HG03039 (cell line): ENCODE measurements at regions not wholly inside any gene's neighbourhood (a gene's known extent, or its start where the extent isn't known, plus 50 kb on each side); places are given as distances from the start of the nearest gene placed in this dataset.

Experiments
- ATAC-seq: cut with Tn5 transposase; IDR thresholded peaks from one replicate; pipeline ENCODE4 v1.9.1; 2021; ENCODE audit warnings: mild to moderate bottlenecking, moderate library complexity; ENCODE audit not compliant: unreplicated experiment

DNA sequence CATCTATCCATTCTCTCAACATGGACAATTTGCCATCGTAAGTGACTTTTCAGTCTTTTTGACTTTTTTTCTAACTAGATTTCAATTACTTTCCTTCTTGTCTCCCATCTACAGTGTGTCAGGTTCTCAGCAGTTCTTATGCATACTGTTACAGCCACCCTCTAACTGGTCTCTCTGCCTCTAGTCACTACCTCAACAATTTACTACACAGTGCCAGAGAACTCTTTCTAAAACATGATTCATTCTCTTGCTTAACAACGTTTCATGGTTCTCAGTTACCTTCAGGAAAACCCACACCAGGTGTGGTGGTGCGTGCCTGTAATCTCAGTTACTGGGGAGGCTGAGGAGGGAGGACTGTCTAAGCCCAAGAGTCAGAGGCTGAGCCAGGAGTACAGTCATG is 95.4 kb downstream of the DIPK2A start:
- ATAC-seq = no peak

DNA sequence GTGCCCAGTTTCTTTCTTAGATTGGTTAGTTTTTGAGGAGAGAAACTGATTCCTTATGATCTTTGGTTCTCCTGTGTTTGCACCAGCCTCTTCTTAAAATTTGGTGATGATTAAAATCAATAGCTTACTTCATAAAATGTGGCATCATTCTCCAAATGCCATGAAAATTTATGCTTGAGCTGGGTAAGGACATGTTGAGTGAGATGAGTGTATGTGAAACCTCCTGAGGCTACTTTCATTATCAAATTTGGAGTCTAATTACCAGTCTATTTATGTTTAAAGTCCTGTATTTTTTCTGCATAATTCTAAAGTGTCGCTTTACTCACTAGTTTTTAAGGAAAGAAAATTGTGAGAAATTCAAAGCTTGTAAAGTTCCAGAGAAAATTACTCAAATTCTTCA is 102.1 kb downstream of the DIPK2A start:
- ATAC-seq = no peak

DNA sequence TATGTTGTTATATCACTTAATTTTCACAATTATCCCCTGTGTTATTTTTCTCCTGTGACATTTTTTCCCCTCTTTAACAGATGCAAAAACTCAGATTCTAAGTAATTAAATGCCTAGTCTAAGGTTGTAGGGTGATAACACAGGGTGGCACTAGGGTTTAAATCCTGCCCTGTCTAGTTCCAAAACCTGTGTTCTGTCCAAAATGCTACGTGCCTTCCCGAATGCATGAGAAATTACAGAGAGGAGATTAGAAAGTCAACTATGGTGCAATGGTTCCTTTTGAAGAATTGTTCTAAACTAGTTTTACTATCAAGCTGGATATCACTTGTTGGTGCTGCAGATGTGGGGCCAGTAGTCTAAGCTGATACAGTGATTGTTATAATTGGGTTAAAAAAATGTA is 108.0 kb downstream of the DIPK2A start:
- no peak for ATAC-seq

DNA sequence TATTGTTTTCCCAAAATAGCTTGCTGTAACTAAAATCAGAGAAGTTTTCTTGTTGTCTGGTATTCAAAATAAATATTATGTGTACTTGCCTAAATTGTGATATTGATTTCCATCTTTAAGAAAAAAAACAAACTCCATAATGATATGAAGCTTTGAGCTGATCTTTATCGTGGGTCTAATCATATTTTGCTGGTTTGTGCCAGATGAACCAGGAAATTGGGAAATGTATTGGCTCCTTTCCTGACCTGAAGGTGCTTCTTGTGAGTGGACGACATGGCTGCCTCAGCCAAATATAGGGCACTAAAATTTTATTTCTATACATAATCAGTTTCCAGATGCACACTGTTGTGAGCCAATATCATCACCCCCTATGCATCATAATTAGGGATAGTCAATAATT is 113.3 kb downstream of the DIPK2A start:
- no peak for ATAC-seq

DNA sequence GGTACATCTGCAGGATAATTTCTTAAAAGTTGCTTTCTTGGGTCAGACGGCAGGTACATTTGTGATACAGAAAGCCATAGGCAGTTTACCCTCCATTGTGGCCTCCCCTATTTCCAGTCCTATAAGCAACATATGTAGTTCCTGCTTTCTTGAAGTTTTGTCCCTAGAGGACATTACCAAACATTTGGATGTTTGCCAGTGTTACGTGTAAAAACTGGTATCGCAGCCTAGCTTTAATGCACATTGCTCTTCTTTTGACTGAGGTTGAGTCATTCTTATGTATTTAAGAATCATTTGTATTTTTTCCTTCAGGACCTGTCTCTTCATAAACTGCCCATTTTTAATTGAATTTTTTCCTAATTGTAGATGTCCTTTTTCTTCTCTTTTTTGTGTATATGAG is 114.3 kb downstream of the DIPK2A start:
- no peak for ATAC-seq

DNA sequence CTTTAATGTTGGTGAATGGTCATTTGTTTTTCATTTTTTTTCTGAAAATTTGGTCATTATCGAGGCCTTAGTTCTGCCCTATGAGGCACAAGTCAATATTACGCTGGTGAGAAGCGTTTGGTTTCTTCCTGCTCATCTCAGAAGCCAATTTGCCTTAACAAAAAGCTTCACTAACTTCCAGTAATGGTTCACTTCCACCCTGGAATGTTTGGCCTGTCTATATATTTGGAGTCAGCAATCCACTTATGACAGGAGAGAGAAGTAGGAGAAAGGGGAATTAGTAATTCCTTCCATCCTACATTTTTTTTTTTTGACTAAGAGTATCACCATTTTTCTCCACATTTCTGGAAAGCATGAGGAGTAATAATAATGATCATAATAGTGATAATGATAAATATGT is 124.4 kb downstream of the DIPK2A start:
- no peak for ATAC-seq

DNA sequence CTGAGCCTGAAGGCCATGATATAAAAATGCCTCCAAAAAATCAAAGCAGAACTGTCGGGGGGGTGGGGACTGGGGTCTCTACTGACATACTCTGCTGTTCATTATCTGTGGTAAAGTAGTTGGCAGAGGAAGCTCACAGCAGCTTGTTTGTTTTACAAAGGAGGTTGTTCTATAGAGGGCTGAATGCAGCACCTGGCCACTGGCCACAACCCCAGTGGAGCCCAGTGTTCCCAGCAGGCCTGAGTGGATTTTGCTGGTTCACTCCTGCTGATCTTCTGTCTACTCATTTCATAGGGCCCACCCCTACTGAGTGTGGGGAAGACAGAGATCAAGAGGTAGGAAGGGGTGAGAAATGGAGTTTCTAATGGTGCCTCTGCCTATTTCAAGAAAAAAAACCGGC is 125.5 kb downstream of the DIPK2A start:
- ATAC-seq = no peak

DNA sequence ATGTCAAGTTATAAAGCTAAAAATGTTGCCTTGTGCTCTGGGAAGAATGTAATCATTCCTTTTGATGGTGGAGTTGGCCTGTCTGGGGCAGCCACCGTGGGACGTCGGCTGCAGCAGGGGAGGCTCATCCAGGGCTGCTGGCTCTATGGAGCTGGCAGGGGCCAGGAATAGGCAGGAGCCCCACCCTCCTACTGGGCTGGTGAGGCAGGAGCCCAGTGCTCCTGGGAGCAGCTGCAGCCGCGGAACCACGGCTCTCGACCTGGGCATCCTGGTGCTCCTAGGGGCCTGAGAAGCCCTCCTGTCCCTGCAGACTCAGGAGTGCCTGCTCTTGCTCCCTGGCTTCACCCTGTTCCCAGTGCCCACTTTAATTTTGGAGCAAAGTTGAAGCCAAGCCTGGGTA is 127.1 kb downstream of the DIPK2A start:
- ATAC-seq = no peak

DNA sequence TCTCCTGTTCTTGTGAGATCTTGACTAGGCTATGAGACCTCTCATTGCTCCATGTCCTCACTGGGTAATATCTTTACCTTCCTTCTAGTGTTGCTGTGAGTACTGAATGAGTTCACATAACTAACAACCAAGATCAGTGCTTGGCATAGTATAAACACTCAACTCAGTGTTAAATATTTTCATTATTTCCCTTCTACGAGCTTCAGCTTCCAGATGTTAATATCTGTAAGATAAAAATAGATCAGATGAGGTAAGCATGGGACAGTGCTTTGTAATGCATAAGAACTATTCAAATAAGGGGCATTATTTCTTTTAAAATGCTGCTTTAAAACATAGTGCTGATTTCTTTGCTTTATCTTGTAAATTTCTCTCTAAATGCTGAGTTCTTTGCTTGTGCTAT is 130.8 kb downstream of the DIPK2A start:
- ATAC-seq = no peak

DNA sequence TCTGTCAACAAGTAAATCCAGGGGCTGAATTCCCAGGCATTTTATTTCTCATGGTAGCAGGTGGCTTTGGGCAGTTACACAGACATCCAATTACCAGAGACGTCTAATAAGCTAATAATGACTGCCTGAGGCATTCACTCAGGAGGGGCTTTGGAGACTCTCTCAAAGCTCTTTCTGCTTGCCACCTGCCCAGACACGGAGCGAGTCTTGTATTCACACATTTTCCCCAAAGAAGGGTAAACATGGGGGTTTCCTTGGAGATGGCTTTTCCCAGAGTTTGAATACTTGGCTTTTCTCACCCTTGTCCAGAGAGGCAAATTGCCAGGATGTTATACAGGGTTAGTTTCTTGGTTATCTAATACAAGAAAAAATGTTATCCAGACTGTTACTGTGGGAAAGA is 132.6 kb downstream of the DIPK2A start:
- no peak for ATAC-seq

DNA sequence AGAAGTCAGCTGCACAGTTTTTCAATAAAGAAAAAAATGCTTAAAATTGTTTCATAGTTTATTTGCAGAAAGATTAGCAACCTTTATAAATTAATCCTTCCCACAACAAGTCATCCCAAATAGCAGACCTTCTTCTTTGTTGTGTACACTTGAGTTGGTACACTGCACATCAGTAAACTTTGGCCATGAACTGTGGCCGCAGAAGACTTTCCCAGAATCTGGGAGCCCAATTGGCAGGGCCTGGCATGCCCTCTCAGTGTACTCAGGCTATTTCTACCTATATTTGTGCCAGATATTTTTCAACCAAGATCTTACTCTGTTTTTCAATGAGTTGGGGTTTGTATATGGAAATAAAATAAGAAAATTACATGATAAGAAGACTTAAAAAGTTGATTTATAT is 133.1 kb downstream of the DIPK2A start:
- no peak for ATAC-seq

DNA sequence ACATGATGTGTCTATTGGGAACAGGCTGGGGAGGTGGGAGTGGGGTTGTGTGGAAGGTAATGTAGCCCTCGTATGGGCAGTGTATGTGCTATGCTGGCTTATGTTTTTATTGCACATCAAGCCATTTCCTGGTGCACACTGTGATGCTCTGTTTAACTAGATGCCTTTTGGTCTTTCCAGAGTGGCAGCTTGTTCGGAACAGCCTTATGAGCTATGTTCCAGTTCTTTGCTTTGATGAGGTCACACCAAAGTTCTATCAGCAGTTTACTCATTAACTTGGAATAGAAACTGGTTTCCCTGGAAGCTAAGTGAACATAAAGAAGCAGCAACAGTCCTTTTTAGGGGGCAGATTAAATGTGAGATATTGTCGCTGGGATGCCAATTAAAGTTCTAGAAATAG is 133.9 kb downstream of the DIPK2A start:
- no peak for ATAC-seq

DNA sequence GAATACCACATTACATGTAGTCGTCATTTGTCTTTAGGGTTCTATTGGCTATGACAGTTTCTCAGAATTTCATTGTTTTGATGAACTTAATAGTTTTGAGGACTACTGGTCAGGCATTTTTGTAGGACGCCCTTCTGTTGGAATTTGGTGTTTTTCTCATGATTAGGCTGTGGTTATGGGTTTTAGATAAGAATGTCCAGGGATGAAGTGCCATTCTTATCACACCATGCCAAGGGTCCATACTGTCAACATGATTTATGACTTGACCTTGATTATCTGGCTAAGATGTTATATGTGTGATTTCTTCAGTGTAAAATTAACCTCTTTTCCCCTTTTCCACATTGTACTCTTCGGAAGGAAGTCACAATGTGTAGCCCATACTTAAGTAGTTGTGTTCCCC is 135.3 kb downstream of the DIPK2A start:
- ATAC-seq = no peak

DNA sequence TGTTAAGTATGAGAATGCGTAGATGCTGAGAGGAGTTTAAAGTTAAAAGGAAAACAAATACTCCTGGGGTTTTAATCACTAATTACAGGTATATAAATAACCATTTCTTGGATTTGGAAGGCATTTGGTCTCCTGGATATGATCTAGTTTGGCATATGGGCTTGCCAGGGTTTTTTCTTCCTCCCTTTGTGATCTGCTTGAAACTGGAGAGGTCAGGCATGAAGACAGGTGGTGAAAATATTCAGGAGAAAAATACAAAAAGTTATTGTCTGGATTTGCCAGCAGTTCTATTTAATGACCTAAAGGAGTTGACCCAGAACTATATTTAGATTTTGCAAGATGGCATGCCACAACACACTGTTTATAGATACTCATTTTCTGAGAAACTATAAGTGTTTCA is 136.3 kb downstream of the DIPK2A start:
- ATAC-seq = no peak

DNA sequence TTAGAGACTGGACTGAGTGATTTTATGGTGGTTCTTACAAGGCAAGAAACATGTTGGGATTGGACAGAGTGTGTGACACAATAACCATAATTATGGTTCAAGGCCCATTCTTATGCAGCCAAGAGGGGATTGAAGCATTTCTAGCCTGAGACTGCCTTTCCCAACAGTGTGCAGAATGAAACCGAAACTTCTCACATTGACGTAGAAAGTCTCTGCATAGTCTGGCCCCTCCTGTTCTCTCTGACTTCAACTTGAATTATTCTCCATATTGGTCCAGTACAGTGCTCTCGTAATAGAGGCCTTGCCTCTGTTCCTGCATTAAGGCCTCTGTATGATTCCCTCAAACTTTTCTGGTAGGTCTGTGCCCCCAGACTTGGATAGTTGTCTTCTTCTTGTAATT is 138.3 kb downstream of the DIPK2A start:
- ATAC-seq = peak; percentile 99

DNA sequence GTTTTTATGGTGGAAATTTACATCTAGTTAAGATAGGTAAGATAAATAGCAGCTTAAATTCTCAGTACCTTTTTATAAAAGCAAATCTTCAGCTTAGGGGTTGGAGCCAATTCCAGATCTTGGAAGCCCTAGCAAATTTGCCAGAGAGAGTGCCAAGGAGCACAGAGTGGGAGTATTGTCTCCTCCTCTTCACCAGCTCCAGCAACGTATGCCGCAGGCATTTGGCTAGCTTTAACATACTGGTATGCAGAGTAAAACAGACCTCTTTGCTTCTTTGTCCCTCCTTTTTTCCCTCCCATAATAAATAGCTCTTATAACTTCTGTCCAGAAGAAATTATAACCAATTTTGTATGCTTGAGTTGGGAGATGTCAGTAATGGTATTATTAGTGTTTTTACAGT is 140.4 kb downstream of the DIPK2A start:
- ATAC-seq = no peak

DNA sequence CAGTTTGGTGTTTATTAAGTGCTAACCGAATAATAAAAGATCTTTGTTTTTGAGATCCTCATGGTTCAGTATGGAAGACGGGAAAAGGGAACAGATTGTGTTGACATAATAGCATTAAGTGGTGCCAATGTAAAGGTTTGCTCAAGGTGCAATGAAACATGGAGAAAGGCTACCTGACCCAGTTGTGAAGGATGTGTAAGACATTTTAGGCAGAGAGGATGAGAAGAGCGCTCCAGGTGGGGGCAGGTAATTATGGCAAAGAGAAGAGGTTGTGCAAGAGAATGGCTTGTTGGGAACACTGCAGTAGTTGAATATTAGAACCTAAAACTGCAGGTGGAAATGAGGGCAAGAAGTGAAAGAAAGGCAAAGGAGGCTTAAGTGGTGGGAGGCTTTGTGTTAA is 140.8 kb downstream of the DIPK2A start:
- no peak for ATAC-seq

DNA sequence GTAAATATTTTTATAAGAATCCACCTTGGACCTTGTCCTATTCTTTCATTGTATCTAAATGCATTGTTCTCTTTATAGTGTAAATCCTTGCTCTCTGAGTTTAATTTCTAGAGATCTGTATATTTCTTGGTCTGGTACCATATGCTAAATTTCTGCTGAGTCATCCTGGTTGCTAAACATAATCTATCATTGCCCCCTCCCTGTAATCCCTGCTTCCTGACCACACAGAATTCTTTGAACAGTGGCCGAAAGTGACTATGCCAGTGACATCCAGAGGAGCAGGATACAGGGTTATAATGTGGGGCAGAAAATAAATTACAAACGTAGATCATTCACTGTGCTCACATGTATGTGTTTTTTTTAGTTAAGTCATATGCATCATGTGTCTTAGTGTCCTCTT is 143.1 kb downstream of the DIPK2A start:
- no peak for ATAC-seq

DNA sequence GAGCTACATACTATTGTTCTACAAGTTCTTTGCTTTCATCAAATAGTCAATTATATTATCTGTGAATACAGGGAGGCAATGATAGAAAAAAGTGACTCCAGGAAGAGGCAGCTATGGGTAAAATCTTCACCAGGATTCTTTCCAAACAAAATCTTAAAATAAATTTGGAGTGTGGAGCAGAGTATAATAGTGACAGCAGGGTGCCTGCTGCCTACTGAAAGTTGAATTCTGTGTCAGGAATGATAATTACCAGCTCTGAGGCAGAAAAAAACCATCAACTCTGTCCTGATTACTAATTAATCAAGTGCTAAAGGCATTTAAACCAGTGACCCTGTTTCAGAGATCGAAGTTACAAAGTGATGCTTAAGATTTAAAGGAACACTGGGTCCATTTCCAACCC is 148.0 kb downstream of the DIPK2A start:
- no peak for ATAC-seq

DNA sequence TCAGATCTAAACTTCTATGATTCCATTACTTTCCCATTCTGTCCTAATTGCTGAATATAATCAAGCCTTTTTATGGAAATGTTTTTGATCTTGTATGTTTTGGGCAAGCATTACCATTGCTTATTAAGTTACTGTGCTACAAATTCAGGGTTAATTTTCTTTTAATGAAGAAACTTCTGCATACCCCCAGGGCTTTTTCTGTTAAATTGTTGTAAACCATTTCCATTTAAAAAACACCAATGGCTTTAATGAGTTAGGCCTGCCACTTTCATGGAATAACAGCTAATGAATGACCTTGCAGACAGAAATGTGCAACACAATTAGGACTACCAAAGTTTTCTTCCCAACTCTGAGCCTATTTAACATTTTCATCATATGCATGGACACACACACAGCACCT is 150.0 kb downstream of the DIPK2A start:
- ATAC-seq = no peak

DNA sequence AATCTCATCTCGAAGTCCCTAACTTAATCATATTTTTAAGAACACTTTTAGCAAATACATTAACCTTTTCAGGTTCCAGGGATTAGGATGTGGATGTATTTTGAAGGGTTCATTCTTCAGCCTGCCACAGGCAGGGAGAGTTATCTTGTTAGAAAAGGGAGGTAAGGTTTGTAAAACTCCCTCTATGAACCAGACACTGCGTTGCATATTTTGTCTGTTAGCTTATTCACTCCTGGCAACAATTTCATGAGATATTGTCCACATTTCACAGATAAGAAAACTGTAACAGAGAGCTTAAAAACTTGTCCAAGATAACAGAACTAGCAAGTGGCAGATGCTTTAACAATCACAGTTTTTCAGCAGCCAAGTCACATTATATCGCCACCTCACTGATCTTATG is 155.4 kb downstream of the DIPK2A start:
- no peak for ATAC-seq

DNA sequence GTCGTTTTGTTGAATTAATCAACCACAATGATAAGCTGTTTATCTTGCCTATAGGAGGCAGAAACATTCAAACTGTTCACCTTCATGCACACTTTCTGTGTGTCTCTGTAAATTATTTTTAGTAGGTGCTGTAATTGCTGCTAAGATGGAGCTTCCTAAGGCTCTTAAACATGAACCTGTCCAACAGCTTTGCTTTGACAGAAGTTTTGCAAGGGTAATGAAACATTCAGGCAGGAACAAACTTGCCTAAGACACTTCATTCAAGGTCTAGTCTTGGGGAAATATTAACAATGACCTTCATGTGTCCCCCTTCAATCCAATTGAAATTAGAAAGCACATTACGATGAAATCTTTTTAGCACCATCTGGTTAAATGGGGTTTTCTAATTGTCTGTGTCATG is 156.1 kb downstream of the DIPK2A start:
- peak; percentile 1 for ATAC-seq

DNA sequence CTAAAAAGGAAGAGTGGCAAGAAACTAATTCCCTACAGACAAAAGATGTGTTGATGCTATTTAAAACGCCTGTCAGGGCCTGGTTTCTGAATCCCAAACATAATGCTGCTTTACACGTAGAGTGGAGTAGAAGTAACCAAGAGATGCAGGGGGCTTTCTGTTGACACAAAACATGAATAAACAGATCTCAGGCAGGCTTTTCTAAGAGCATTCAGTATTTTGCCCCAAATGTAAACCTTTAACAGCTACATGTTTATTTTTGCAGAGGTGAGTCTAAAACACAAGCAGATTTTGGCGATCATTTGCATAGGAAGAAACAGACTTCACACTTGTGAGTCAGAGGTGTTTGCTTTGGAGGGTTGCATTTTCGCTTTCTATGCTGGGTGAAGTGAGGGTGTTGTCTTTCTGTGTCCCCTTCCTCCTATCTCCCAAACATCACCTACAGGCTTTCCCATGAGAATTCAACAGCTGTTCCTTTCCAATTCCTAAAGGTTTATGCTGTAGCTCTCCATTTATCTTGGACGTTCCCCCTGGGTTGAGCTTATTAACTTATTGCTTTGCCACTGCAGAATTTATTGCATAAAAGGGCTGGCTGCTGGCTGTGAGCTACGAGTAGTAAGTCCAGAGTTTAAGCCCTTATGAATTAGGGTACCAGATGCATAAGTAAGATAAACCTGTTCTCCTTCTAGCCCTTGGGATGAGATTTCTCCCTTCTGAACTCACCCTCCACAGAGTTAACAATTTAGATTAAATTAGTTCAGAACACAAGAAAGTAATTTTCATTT is 156.7 kb downstream of the DIPK2A start:
- ATAC-seq = peak; percentile 98
